Activated CD4-positive, alpha-beta T cell treated with anti-CD3 and anti-CD28 coated beads, Interleukin-2, amount 10 ng/mL, durations not matched to agents 24 days and 14 days (primary cell): ENCODE measurements at regions not wholly inside any gene's neighbourhood (a gene's known extent, or its start where the extent isn't known, plus 50 kb on each side); places are given as distances from the start of the nearest gene placed in this dataset.

Experiments used
- DNase-seq: peaks from one replicate; pipeline ENCODE4 v3.0.0; 2022
- H3K27ac Mint-ChIP-seq: one replicate; pipeline ENCODE4 v1.8.0; 2022; ENCODE audit warnings: mild to moderate bottlenecking, mixed read lengths
- H3K27me3 Mint-ChIP-seq: one replicate; pipeline ENCODE4 v1.8.0; 2022; ENCODE audit warnings: mixed read lengths
- H3K36me3 Mint-ChIP-seq: one replicate; pipeline ENCODE4 v1.8.0; 2022; ENCODE audit warnings: low read depth, mild to moderate bottlenecking, mixed read lengths
- H3K4me1 Mint-ChIP-seq: one replicate; pipeline ENCODE4 v1.8.0; 2021; ENCODE audit warnings: mixed read lengths
- H3K4me3 Mint-ChIP-seq: one replicate; pipeline ENCODE4 v1.8.0; 2022; ENCODE audit warnings: mild to moderate bottlenecking, moderate library complexity, mixed read lengths
- H3K9me3 Mint-ChIP-seq: one replicate; pipeline ENCODE4 v1.8.0; 2021; ENCODE audit warnings: mixed read lengths
- intact Hi-C: fragments of 100-400 bp; cut with micrococcal nuclease; formaldehyde crosslinking; loops from one replicate; pipeline ENCODE4 v1.15.1; 2023

- Mint-ChIP-seq H3K27ac (no peak overlapping the region), H3K27me3 (no peaks in the 10 kb centered on the region), H3K4me3 (no peak overlapping the region), H3K36me3 (no peaks in the 10 kb centered on the region), H3K4me1 (no peaks in the 10 kb centered on the region), H3K9me3 (peaks cover 4% of the 10 kb centered on the region)
- intact Hi-C loops, result no loop called here
- DNase-seq, result no peak
Measured at GRCh38 chr18:78082816-78083215, 833.2 kb downstream of the GALR1 start.

DNA sequence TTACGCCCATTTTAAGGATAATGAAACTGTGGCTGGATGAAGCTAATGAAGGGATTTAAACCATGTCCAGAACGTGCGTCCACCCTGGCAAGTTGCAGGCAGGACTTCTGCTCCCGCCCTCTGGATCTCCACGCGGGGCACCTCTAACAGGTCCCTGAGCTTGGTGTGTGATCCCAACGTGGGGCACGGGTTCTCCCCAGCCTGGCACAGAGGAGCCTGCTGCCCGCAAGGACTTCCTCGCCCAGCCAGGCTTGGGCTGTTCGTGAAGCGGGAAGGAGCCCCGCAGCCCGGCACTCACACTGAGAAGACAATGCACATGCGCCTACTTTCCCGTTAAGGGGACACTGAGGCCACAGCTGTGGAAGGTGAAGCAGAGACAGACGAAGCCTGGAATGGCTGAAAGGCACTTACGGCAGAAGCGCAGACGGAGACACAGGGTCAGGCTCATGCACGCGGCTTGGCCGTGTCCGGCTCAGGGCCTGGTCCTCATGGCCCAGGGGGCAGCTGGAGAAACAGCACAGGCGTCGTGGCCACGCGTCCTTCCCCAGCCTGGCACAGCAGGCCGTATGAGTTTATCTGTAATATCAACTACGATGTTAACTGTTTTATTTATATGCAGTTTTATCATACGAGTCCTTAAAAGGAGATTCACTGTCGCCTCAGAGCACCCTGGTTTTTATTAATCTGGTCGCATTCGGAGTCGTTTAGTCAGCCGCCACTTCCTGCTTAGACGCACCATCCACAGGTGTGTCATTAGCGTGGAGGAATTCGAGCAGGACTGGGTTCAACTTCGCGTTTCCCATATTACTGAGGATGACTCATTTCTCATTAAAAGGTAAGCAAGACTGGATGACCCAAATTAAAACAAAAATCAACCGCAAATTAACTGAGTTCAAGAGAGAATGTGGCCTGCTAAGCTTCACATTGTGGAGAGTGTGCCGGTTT is 835.9 kb downstream of the GALR1 start:
- H3K4me3 Mint-ChIP-seq, result no peak overlapping the region
- H3K27ac Mint-ChIP-seq, result no peak overlapping the region
- intact Hi-C loops, result no loop called here
- DNase-seq, result no peak
- H3K36me3 Mint-ChIP-seq, result no peaks in the 10 kb centered on the region
- no peaks in the 10 kb centered on the region for H3K27me3 Mint-ChIP-seq
- H3K9me3 Mint-ChIP-seq, result peaks cover 4% of the 10 kb centered on the region
- H3K4me1 Mint-ChIP-seq, result no peaks in the 10 kb centered on the region

- intact Hi-C loops, result no loop called here
- no peaks in the 10 kb centered on the region for H3K27me3 Mint-ChIP-seq
- peaks cover 4% of the 10 kb centered on the region for H3K9me3 Mint-ChIP-seq
- no peaks in the 10 kb centered on the region for H3K4me1 Mint-ChIP-seq
- no peaks in the 10 kb centered on the region for H3K36me3 Mint-ChIP-seq
- H3K4me3 Mint-ChIP-seq, result no peak overlapping the region
- H3K27ac Mint-ChIP-seq, result no peak overlapping the region
- no peak for DNase-seq
Measured at GRCh38 chr18:78086931-78087330, 837.3 kb downstream of the GALR1 start.

DNA sequence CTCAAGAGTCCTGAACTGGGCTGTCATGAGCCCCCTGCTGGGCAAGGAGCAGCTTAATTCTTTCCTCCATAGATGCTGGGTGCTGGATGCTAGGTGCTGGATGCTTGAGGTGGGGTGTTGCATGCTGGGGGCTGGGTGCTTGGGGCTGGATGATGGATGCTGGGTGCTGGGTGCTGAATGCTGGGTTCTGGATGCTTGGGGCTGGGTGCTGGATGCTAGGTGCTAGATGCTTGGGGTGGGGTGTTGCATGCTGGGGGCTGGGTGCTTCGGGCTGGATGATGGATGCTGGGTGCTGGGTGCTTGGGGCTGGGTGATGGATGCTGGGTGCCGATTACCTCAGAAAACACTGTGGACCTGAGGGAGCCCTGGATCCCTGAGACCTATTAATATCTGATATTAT is 837.7 kb downstream of the GALR1 start:
- Mint-ChIP-seq H3K4me3 (no peak overlapping the region), H3K9me3 (peaks cover 4% of the 10 kb centered on the region)

DNA sequence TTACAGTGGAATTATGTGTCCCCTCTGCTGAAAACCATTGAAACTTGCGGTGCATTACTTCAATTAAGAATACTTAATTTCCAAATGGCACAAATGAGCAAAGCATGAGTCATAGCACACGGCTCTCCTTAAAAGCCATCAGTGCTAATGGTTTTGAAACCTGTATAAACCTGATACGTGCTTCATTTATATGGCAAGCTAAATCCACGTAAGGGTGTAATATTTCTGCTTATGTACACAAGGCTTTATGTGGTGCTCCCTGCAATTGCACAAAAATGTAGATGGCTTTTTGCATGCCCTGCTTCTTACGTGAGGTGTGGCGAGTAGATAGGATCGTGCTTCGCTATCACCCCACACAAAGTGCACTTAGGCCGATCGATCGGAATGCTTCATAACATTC is 840.9 kb downstream of the GALR1 start:
- DNase-seq, result no peak
- Mint-ChIP-seq H3K4me1 (no peaks in the 10 kb centered on the region), H3K4me3 (no peak overlapping the region), H3K36me3 (no peaks in the 10 kb centered on the region), H3K27me3 (no peaks in the 10 kb centered on the region), H3K9me3 (peaks cover 4% of the 10 kb centered on the region), H3K27ac (no peak overlapping the region)
- intact Hi-C loops, result no loop called here

More for the DNA sequence above, 837.7 kb downstream of the GALR1 start:
- H3K36me3 Mint-ChIP-seq, result no peaks in the 10 kb centered on the region
- H3K27ac Mint-ChIP-seq, result no peak overlapping the region
- H3K4me1 Mint-ChIP-seq, result no peaks in the 10 kb centered on the region
- no peak for DNase-seq
- intact Hi-C loops, result no loop called here
- H3K27me3 Mint-ChIP-seq, result no peaks in the 10 kb centered on the region

GRCh38 chr18:78092901-78093300 is 843.3 kb downstream of the GALR1 start:
- H3K27ac Mint-ChIP-seq, result no peak overlapping the region
- no peaks in the 10 kb centered on the region for H3K4me1 Mint-ChIP-seq
- H3K27me3 Mint-ChIP-seq, result no peaks in the 10 kb centered on the region
- H3K4me3 Mint-ChIP-seq, result no peak overlapping the region
- H3K36me3 Mint-ChIP-seq, result no peaks in the 10 kb centered on the region
- DNase-seq, result no peak
- no peaks in the 10 kb centered on the region for H3K9me3 Mint-ChIP-seq
- intact Hi-C loops, result no loop called here

DNA sequence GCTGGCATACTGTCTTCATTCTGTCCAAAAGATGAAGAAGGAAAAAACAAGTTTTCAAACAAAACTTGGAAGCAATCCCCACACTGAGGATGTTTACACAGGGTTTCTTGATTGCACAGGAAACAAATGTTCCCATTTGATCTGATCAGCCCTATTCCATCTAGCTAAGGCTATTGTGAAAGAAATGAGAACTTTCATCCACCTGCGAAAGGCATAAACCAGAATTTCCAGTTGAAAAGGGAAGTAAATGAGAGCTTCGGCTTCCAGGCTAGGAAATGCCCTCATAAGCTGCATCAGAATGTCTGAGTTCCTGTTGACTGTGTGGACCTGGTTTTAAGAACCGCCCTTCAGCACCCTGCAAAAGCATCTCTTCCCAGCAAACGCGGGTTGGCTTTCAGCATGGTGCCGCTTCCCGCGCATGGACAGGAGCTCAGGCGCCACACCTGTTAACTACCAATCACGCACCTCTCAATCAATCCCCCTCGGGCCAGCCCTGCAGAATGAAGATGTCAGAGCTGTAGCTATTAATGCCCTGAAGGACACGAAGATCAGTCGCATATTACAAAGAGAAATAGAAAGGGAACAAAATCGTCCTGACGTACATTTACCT is 850.4 kb downstream of the GALR1 start:
- Mint-ChIP-seq H3K27me3 (no peaks in the 10 kb centered on the region), H3K9me3 (peaks cover 9% of the 10 kb centered on the region), H3K4me1 (no peaks in the 10 kb centered on the region), H3K36me3 (no peaks in the 10 kb centered on the region), H3K4me3 (no peak overlapping the region), H3K27ac (no peak overlapping the region)
- intact Hi-C loops, result no loop called here
- DNase-seq, result no peak

- H3K36me3 Mint-ChIP-seq, result no peaks in the 10 kb centered on the region
- H3K9me3 Mint-ChIP-seq, result peaks cover 9% of the 10 kb centered on the region
- no peaks in the 10 kb centered on the region for H3K27me3 Mint-ChIP-seq
- intact Hi-C loops, result no loop called here
- H3K4me1 Mint-ChIP-seq, result no peaks in the 10 kb centered on the region
- DNase-seq, result no peak
- no peak overlapping the region for H3K4me3 Mint-ChIP-seq
- no peak overlapping the region for H3K27ac Mint-ChIP-seq
Measured at GRCh38 chr18:78101091-78101490, 851.4 kb downstream of the GALR1 start.

- intact Hi-C loops, result no loop called here
- H3K36me3 Mint-ChIP-seq, result no peaks in the 10 kb centered on the region
- peaks cover 12% of the 10 kb centered on the region for H3K9me3 Mint-ChIP-seq
- H3K4me3 Mint-ChIP-seq, result no peak overlapping the region
- no peak for DNase-seq
- H3K27ac Mint-ChIP-seq, result no peak overlapping the region
- H3K4me1 Mint-ChIP-seq, result no peaks in the 10 kb centered on the region
- no peaks in the 10 kb centered on the region for H3K27me3 Mint-ChIP-seq
Measured at GRCh38 chr18:78102135-78102534, 852.5 kb downstream of the GALR1 start.

- H3K36me3 Mint-ChIP-seq, result no peaks in the 10 kb centered on the region
- no peak overlapping the region for H3K27ac Mint-ChIP-seq
- DNase-seq, result no peak
- no peaks in the 10 kb centered on the region for H3K27me3 Mint-ChIP-seq
- H3K9me3 Mint-ChIP-seq, result peaks cover 10% of the 10 kb centered on the region
- intact Hi-C loops, result no loop called here
- H3K4me3 Mint-ChIP-seq, result no peak overlapping the region
- no peaks in the 10 kb centered on the region for H3K4me1 Mint-ChIP-seq
Measured at GRCh38 chr18:78105611-78106010, 856.0 kb downstream of the GALR1 start.

DNA sequence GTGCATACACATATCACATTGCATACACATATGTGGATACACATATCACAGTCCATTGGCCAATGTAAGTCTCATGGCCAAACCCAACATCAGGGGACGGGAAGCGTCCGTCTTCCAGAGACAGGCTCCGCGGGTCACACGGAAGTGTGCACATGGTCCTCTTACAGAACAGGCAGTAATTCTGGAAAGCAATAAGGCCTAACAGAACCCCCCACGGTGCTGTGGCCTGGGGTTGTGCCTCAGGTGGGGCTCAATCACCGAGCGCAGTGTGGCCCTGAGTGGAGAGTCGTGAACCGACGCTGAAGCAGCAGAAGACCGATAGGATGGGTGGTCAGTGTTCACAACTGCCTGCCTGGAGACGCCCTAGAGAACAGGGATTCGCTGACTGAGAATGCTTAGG is 857.3 kb downstream of the GALR1 start:
- no peak overlapping the region for H3K27ac Mint-ChIP-seq
- intact Hi-C loops, result no loop called here
- no peaks in the 10 kb centered on the region for H3K4me1 Mint-ChIP-seq
- no peaks in the 10 kb centered on the region for H3K36me3 Mint-ChIP-seq
- H3K27me3 Mint-ChIP-seq, result no peaks in the 10 kb centered on the region
- DNase-seq, result no peak
- no peak overlapping the region for H3K4me3 Mint-ChIP-seq
- peaks cover 3% of the 10 kb centered on the region for H3K9me3 Mint-ChIP-seq

- Mint-ChIP-seq H3K4me1 (no peaks in the 10 kb centered on the region), H3K9me3 (peaks cover 3% of the 10 kb centered on the region), H3K27me3 (no peaks in the 10 kb centered on the region), H3K36me3 (no peaks in the 10 kb centered on the region), H3K27ac (no peak overlapping the region), H3K4me3 (no peak overlapping the region)
- intact Hi-C loops, result no loop called here
- no peak for DNase-seq
Measured at GRCh38 chr18:78107363-78107762, 857.7 kb downstream of the GALR1 start.

DNA sequence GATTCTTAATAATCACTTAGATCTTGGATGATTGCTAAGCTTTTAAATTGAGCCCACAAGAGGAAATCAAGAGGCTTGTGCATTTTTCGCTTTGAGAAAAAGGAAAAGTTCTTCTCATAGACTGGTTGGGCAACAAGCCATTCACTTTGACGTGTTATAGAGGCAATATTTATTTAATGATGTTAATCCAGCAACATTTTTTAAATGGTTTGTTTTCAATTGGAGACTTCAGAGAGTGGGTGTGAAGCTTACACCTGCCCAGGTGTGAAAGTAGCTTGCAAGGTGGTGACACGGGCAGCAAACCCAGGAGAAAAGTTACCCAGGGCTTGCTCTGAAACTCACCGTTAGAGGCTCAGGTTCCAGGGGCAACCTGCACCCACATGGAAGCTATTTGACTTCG is 858.9 kb downstream of the GALR1 start:
- intact Hi-C loops, result no loop called here
- Mint-ChIP-seq H3K27ac (no peak overlapping the region), H3K4me1 (no peaks in the 10 kb centered on the region), H3K4me3 (no peak overlapping the region), H3K27me3 (no peaks in the 10 kb centered on the region), H3K36me3 (no peaks in the 10 kb centered on the region), H3K9me3 (peaks cover 3% of the 10 kb centered on the region)
- DNase-seq, result no peak

DNA sequence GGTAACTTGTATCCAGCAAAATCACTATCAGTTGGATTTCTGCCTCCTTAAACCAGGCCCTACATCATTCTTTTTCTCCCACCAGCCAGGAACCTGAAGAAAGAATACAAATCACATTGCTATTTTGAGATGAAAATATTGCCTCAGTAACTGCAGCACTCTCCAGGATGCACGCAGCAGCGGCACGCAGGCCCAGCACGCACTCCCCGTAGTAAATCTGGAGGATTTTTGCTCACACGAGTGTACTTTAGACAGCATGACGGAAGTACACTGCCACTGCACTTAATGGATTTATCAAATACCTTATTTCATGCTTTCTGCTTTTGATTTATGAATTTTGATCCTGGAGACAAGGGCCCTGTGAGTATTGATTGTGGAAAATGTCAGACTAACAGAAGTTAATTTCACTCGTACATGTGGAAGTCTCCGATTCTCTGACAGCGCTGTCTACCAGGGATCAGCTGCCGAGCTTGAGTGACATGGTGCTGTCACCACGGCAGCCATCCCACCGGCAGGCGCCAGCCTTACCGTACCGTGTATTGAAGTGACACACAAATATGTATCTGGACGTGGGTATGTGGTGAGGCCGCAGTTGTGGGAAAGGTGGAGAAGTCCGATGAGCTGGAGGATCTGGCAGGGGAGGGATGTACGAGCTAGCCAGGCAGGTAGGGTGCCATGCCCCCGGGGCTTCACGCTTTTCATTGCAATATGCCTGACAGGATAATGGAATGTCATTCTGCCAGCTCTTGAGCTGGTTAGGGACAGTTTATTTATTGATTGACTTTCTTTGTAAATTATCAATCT is 863.7 kb downstream of the GALR1 start:
- H3K27me3 Mint-ChIP-seq, result no peaks in the 10 kb centered on the region
- no peaks in the 10 kb centered on the region for H3K9me3 Mint-ChIP-seq
- DNase-seq, result no peak
- intact Hi-C loops, result no loop called here
- no peak overlapping the region for H3K4me3 Mint-ChIP-seq
- no peak overlapping the region for H3K27ac Mint-ChIP-seq
- H3K36me3 Mint-ChIP-seq, result no peaks in the 10 kb centered on the region
- no peaks in the 10 kb centered on the region for H3K4me1 Mint-ChIP-seq
